Heart left ventricle (tissue), 13 donors: ENCODE measurements at regions not wholly inside any gene's neighbourhood (a gene's known extent, or its start where the extent isn't known, plus 50 kb on each side); places are given as distances from the start of the nearest gene placed in this dataset.

ENCODE experiments used
- CTCF ChIP-seq, 12 donors: fragments of 200-600 bp; sonication (generic) in 4 of 12; IDR thresholded peaks; one replicate each; pipeline versions ENCODE4 v1.5.0 to v1.8.0; 2018 to 2022; ENCODE audit warnings: antibody characterized with exemption in 12 of 12, mild to moderate bottlenecking in 5 of 12
- POLR2A ChIP-seq, 2 donors: fragments of 450-650 bp; IDR thresholded peaks; one replicate each; pipeline ENCODE4 v1.6.1; 2017; ENCODE audit warnings: antibody characterized with exemption in 2 of 2, mild to moderate bottlenecking in 2 of 2, moderate library complexity in 2 of 2
- donor health status: ischemic (EF 13 %, LVEDD 7.1; RV severe dilation, severe dysfunction).
- donor health status: DM: no; HTN: yes; CAD: no.
- donor health status: DM: no; HTN: no; CAD: no.
- donor health status: ischemic (EF 25% LVEDD 6.9; RV normal size, moderate dysfunction).
- donor health status: ischemic (EF 25% LVEDD 5.7; RV mildly dilated, moderate dysfunction).
- donor health status: ischemic (EF 35%, LVEDD 5.7; RV mildly dilated, moderate dysfunction).
- donor health status: nonischemic (EF 11% LVEDD 7.7; RV severe dilation, severe dysfunction).
- donor health status: DM: yes; HTN: yes; CAD: no.
- donor health status: PGD.
- donor health status: ischemic (EF 29% LVEDD 5.4; RV normal size, mild dysfunction).
- donor health status: nonischemic (EF 23%, LVEDD 6.1; RV moderate dilation, normal function).

- TF ChIP-seq POLR2A (IDR thresholded peaks at IDR 0.05): no peak
- no peak for TF ChIP-seq CTCF (IDR thresholded peaks at IDR 0.05)
Observed at GRCh38 chr16:51707666-51708065, 556.6 kb upstream of the SALL1 start.
